DND-41 (cell line): ENCODE measurements at regions not wholly inside any gene's neighbourhood (a gene's known extent, or its start where the extent isn't known, plus 50 kb on each side); places are given as distances from the start of the nearest gene placed in this dataset.

Source experiments
- EZH2 ChIP-seq: IDR thresholded peaks from 3 replicates; pipeline ENCODE4 v1.6.1; 2012; ENCODE audit warnings: borderline replicate concordance, low read depth, mild to moderate bottlenecking, moderate library complexity, low read length, inconsistent platforms; ENCODE audit not compliant: severe bottlenecking
- TF ChIP-seq, protein P1 (sequence below): IDR thresholded peaks from 2 replicates; pipeline ENCODE4 v1.5.1; 2012; ENCODE audit warnings: borderline replicate concordance, low read length, moderate library complexity, mild to moderate bottlenecking; ENCODE audit not compliant: poor library complexity, severe bottlenecking; ENCODE audit errors: extremely low read depth

DNA sequence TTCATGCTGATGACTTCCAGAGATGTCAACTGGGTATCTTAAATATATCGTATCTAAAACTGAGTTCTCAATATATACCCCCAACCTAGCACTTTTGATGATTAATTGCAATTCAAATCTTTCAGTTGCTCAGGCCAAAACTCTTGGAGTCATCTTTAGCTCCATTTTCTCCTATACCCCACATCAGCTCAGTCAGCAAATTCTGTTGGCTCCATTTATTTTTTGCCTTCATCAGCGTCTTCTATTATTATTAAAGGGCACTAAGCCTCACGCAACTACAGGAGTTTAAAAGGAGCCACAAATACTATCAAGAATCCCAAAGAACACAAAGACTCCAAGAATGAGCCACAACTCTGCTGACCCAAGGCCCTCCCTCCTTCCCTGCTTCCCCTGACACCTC, 134.9 kb downstream of the KCTD12 start:
- TF ChIP-seq, protein P1, sequence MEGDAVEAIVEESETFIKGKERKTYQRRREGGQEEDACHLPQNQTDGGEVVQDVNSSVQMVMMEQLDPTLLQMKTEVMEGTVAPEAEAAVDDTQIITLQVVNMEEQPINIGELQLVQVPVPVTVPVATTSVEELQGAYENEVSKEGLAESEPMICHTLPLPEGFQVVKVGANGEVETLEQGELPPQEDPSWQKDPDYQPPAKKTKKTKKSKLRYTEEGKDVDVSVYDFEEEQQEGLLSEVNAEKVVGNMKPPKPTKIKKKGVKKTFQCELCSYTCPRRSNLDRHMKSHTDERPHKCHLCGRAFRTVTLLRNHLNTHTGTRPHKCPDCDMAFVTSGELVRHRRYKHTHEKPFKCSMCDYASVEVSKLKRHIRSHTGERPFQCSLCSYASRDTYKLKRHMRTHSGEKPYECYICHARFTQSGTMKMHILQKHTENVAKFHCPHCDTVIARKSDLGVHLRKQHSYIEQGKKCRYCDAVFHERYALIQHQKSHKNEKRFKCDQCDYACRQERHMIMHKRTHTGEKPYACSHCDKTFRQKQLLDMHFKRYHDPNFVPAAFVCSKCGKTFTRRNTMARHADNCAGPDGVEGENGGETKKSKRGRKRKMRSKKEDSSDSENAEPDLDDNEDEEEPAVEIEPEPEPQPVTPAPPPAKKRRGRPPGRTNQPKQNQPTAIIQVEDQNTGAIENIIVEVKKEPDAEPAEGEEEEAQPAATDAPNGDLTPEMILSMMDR, result no peak
- no peak for TF ChIP-seq EZH2
